GM12878 (cell line): ENCODE measurements at regions not wholly inside any gene's neighbourhood (a gene's known extent, or its start where the extent isn't known, plus 50 kb on each side); places are given as distances from the start of the nearest gene placed in this dataset.
A peak's percentile ranks its signal among the peaks of the same experiment; 100 is the strongest.

Source experiments
- ATAC-seq: fragments of 200-7000 bp; cut with Tn5 transposase; 3 replicates; pipeline ENCODE4 v1.9.1; 2020; ENCODE audit warnings: mild to moderate bottlenecking, moderate library complexity
- BruUV-seq: library from RNA; stranded (reverse); fragments of 400-500 nt; replicated peaks from 2 replicates; lab custom pipeline; 2021; lab: Mats Ljungman, UMichigan
- CTCF ChIA-PET: fragments of 300-600 bp; sonication (Branson Sonifier 250); formaldehyde crosslinking; extraction: SDS; loops from one replicate; lab custom pipeline; 2021; ENCODE audit warnings: inconsistent platforms; lab: Yijun Ruan, JAX
- POLR2A ChIA-PET: fragments of 350-600 bp; formaldehyde crosslinking; extraction: SDS; loops from one replicate; lab custom pipeline; 2021; ENCODE audit warnings: inconsistent platforms; lab: Charles Lee
- RAD21 ChIA-PET: fragments of 300-600 bp; sonication (Branson Sonifier 250); formaldehyde crosslinking; loops from one replicate; lab custom pipeline; 2023; ENCODE audit warnings: antibody characterized with exemption; ENCODE audit not compliant: unreplicated experiment; lab: Charles Lee
- SMC1A ChIA-PET: fragments of 300-600 bp; sonication (Branson Sonifier 250); formaldehyde crosslinking; loops from one replicate; lab custom pipeline; 2023; ENCODE audit not compliant: unreplicated experiment, uncharacterized antibody; lab: Charles Lee
- DNase-seq: peaks from one replicate; pipeline ENCODE4 v3.0.0-alpha.2; 2011; ENCODE audit warnings: low read depth, low spot score
- FAIRE-seq: peaks from 3 replicates; lab custom pipeline; 2011; peaks lifted over from hg19 to GRCh38; lab: Jason Lieb, UNC
- H2AFZ ChIP-seq: 2 replicates; pipeline ENCODE4 v1.6.0; 2011; ENCODE audit warnings: low read depth, low read length, control low read depth; ENCODE audit not compliant: control insufficient read depth
- H3K27ac ChIP-seq: 2 replicates; pipeline ENCODE4 v1.5.1; 2011; ENCODE audit warnings: control low read depth; ENCODE audit not compliant: control insufficient read depth, insufficient read depth
- H3K27me3 ChIP-seq, 2 experiments: replicated peaks in 1 of 2; 2 replicates each; pipeline versions ENCODE4 v1.6.0 to v1.6.1; 2011; ENCODE audit warnings: low read length in 1 of 2; ENCODE audit not compliant: control insufficient read depth in 2 of 2, insufficient read depth in 2 of 2
- H3K36me3 ChIP-seq, 2 experiments: 2 replicates each; pipeline ENCODE4 v1.5.1; 2011; ENCODE audit warnings: low read length in 1 of 2; ENCODE audit not compliant: control insufficient read depth in 2 of 2, insufficient read depth in 2 of 2
- H3K4me1 ChIP-seq: 2 replicates; pipeline ENCODE4 v1.6.1; 2011; ENCODE audit warnings: mild to moderate bottlenecking, low read length, moderate library complexity, mixed read lengths; ENCODE audit not compliant: control insufficient read depth, insufficient read depth
- H3K4me2 ChIP-seq: 2 replicates; pipeline ENCODE4 v1.6.0; 2011; ENCODE audit warnings: control low read depth; ENCODE audit not compliant: control insufficient read depth, insufficient read depth
- H3K4me3 ChIP-seq: fragments of 200-600 bp; sonication (generic); 2 replicates; pipeline ENCODE4 v1.5.1; 2016
- H3K79me2 ChIP-seq: 2 replicates; pipeline ENCODE4 v1.6.0; 2011; ENCODE audit warnings: low read length; ENCODE audit not compliant: control insufficient read depth, insufficient read depth
- H3K9ac ChIP-seq: 2 replicates; pipeline ENCODE4 v1.8.0; 2011; ENCODE audit warnings: low read length, control low read depth, mixed read lengths; ENCODE audit not compliant: control insufficient read depth, insufficient read depth
- H3K9me3 ChIP-seq: replicated peaks from 3 replicates; pipeline ENCODE4 v1.5.1; 2011; ENCODE audit warnings: mild to moderate bottlenecking, low read length; ENCODE audit not compliant: control insufficient read depth, insufficient read depth
- H4K20me1 ChIP-seq: 2 replicates; pipeline ENCODE4 v1.6.0; 2011; ENCODE audit not compliant: control insufficient read depth, insufficient read depth
- MYC ChIP-seq: IDR thresholded peaks from 2 replicates; pipeline ENCODE4 v1.6.1; 2011; ENCODE audit warnings: mild to moderate bottlenecking, low read length, moderate library complexity, inconsistent platforms; ENCODE audit not compliant: insufficient read depth, insufficient replicate concordance, insufficient read length, severe bottlenecking
- NR2F1 ChIP-seq: fragments of 450-650 bp; conservative IDR thresholded peaks from 2 replicates; pipeline ENCODE4 v1.6.1; 2017; ENCODE audit warnings: mild to moderate bottlenecking
- SIN3A ChIP-seq: IDR thresholded peaks from 2 replicates; pipeline ENCODE4 v1.6.1; 2012; ENCODE audit warnings: low read depth, low read length, improper control_type of control experiment
- WGBS: methylation state at CpG from one replicate; pipeline ENCODE4 v1.1.6; 2016; ENCODE audit warnings: low lambda C conversion rate; ENCODE audit not compliant: insufficient replicate concordance, insufficient coverage; ENCODE audit errors: missing lambda C conversion rate; 5-methylcytosine and 5-hydroxymethylcytosine counted together
- in situ Hi-C: fragments of 300-500 bp; cut with MboI; formaldehyde crosslinking; loops from 9 replicates; pipeline ENCODE4 v1.14.3; 2018; ENCODE audit warnings: mixed read lengths
- intact Hi-C: fragments of 100-400 bp; cut with micrococcal nuclease; formaldehyde crosslinking; loops from one replicate; pipeline ENCODE4 v1.14.2; 2022; ENCODE audit not compliant: unreplicated experiment

- DNase-seq: no peak
- no peak for ATAC-seq
- WGBS: 26% methylated on average over 3 of the region's 4 CpGs
- H3K27me3 ChIP-seq: no peaks in the 10 kb centered on the region
- no peak overlapping the region for H3K4me3 ChIP-seq
- ChIA-PET RAD21 (no interaction called here), CTCF (no interaction called here), POLR2A (no interaction called here), SMC1A (interaction anchor here (1.3 kb wide), 1 partner anchor 17 kb away, joined by 5 read pairs; no protein-coding TSS in a partner anchor)
- no peak overlapping the region for H3K27ac ChIP-seq
- H3K36me3 ChIP-seq: no peaks in the 10 kb centered on the region
- no peaks in the 10 kb centered on the region for H3K9me3 ChIP-seq
- no peak overlapping the region for H2AFZ ChIP-seq
- BruUV-seq: no TSS peak
- no peak for FAIRE-seq
- in situ Hi-C loops: no loop called here
- H3K4me1 ChIP-seq: no peaks in the 10 kb centered on the region; the same call in 1 of the 2 replicates
- no peak overlapping the region for H3K9ac ChIP-seq
- no peak overlapping the region for H3K4me2 ChIP-seq
- H4K20me1 ChIP-seq: no peaks in the 10 kb centered on the region
- TF ChIP-seq MYC: no peak
- TF ChIP-seq, all 136 proteins: peak for 0
- intact Hi-C loops: no loop called here
- H3K79me2 ChIP-seq: no peaks in the 10 kb centered on the region
Observed at GRCh38 chr7:155221547-155221946, 76.1 kb upstream of the INSIG1 start.

DNA sequence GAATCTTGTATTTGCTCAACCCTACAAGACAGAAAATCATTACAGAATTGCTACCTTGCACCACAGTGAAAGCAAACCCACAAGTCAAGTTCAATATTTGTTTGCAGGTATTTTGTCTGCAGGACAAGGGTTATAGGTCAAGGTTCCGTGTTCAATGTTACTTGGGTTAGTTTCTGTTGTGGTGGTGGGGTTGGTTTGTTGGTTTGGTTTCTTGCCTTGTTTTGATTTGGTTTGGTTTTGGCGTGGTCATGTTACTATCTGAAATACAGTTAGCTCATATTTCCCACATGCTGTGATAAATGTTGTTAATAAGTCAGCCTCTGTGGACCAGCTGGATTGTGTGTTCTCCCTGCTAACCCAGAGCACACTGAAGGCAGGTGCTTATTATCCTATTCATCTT, 75.6 kb upstream of the INSIG1 start:
- DNase-seq (no peak), FAIRE-seq (no peak), ATAC-seq (peak; percentile 28; the same call in 2 of the 3 replicates)
- Histone ChIP-seq H4K20me1 (no peaks in the 10 kb centered on the region), H3K4me2 (no peak overlapping the region), H3K27ac (no peak overlapping the region), H3K27me3 (no peaks in the 10 kb centered on the region), H3K4me3 (no peak overlapping the region), H3K36me3 (no peaks in the 10 kb centered on the region), H3K9me3 (no peaks in the 10 kb centered on the region), H2AFZ (no peak overlapping the region), H3K9ac (no peak overlapping the region), H3K4me1 (no peaks in the 10 kb centered on the region; the same call in 1 of the 2 replicates), H3K79me2 (no peaks in the 10 kb centered on the region)
- ChIA-PET SMC1A (interaction anchor here (0.7 to 1.3 kb wide), 2 partner anchors 17 to 91 kb away, joined by 3 to 5 read pairs; no protein-coding TSS in a partner anchor), CTCF (no interaction called here), RAD21 (no interaction called here), POLR2A (no interaction called here)
- 20% methylated on average over 2 of the region's 2 CpGs for WGBS
- BruUV-seq: no TSS peak
- no peak for TF ChIP-seq SIN3A
- 0 out of 2 replicates have a peak, but pooled peaks have one; percentile 28 for TF ChIP-seq NR2F1
- intact Hi-C loops: no loop called here
- in situ Hi-C loops: no loop called here
